Activated gamma-delta T cell treated with Interleukin-2 at 50 U/mL for 16 hours (primary cell): ENCODE measurements at regions not wholly inside any gene's neighbourhood (a gene's known extent, or its start where the extent isn't known, plus 50 kb on each side); places are given as distances from the start of the nearest gene placed in this dataset.

Experiments
- DNase-seq: peaks from one replicate; pipeline ENCODE4 v3.0.0-alpha.2; 2020

GRCh38 chr1:98478121-98478520, 183.4 kb upstream of the SNX7 start:
- DNase-seq: no peak

- DNase-seq: no peak
Measured at GRCh38 chr1:98472878-98473277, 188.6 kb upstream of the SNX7 start.

GRCh38 chr1:98471633-98472032, 189.9 kb upstream of the SNX7 start:
- DNase-seq: no peak

- DNase-seq: no peak
Measured at GRCh38 chr1:98468111-98468717, 193.3 kb upstream of the SNX7 start.

- DNase-seq: no peak
Measured at GRCh38 chr1:98467586-98467985, 193.9 kb upstream of the SNX7 start.

GRCh38 chr1:98467122-98467521, 194.4 kb upstream of the SNX7 start:
- no peak for DNase-seq

- DNase-seq: no peak
Measured at GRCh38 chr1:98461873-98462385, 199.6 kb upstream of the SNX7 start.

- DNase-seq: no peak
Measured at GRCh38 chr1:98460136-98460535, 201.4 kb upstream of the SNX7 start.

- DNase-seq: no peak
Measured at GRCh38 chr1:98459486-98459870, 202.0 kb upstream of the SNX7 start.

- no peak for DNase-seq
Measured at GRCh38 chr1:98458511-98459485, 202.7 kb upstream of the SNX7 start.

GRCh38 chr1:98457248-98457647, 204.3 kb upstream of the SNX7 start:
- DNase-seq: no peak

- no peak for DNase-seq
Measured at GRCh38 chr1:98454666-98455065, 206.9 kb upstream of the SNX7 start.

- no peak for DNase-seq
Measured at GRCh38 chr1:98453066-98453465, 208.5 kb upstream of the SNX7 start.

GRCh38 chr1:98452162-98452561, 209.4 kb upstream of the SNX7 start:
- DNase-seq: no peak

GRCh38 chr1:98441281-98441680, 220.2 kb upstream of the SNX7 start:
- DNase-seq: no peak

- no peak for DNase-seq
Measured at GRCh38 chr1:98439471-98439870, 222.1 kb upstream of the SNX7 start.

GRCh38 chr1:98437540-98437939, 224.0 kb upstream of the SNX7 start:
- no peak for DNase-seq

- DNase-seq: no peak
Measured at GRCh38 chr1:98437011-98437410, 224.5 kb upstream of the SNX7 start.

GRCh38 chr1:98429965-98430443, 231.5 kb upstream of the SNX7 start:
- no peak for DNase-seq

- DNase-seq: no peak
Measured at GRCh38 chr1:98428864-98429263, 232.7 kb upstream of the SNX7 start.

GRCh38 chr1:98427664-98428063, 233.9 kb upstream of the SNX7 start:
- no peak for DNase-seq

GRCh38 chr1:98426092-98426491, 235.4 kb upstream of the SNX7 start:
- DNase-seq: no peak

GRCh38 chr1:98422816-98423215, 238.7 kb upstream of the SNX7 start:
- no peak for DNase-seq

GRCh38 chr1:98421085-98421435, 240.5 kb upstream of the SNX7 start:
- DNase-seq: no peak
